IMR-90 (cell line): ENCODE measurements at regions not wholly inside any gene's neighbourhood (a gene's known extent, or its start where the extent isn't known, plus 50 kb on each side); places are given as distances from the start of the nearest gene placed in this dataset.

Source experiments
- ATAC-seq: fragments of 200-7000 bp; cut with Tn5 transposase; 2 replicates; pipeline ENCODE4 v1.9.1; 2020; ENCODE audit warnings: low read depth, mild to moderate bottlenecking, moderate library complexity
- BruUV-seq: library from RNA; stranded (reverse); fragments of 400-500 nt; replicated peaks from 2 replicates; lab custom pipeline; 2021; lab: Mats Ljungman, UMichigan
- CTCF ChIA-PET: fragments of 300-600 bp; formaldehyde crosslinking; extraction: SDS; loops from one replicate; lab custom pipeline; 2021; ENCODE audit warnings: antibody characterized with exemption; lab: Yijun Ruan, JAX
- POLR2A ChIA-PET: fragments of 300-600 bp; sonication (Branson Sonifier 250); formaldehyde crosslinking; loops from one replicate; lab custom pipeline; 2022; ENCODE audit warnings: antibody characterized with exemption; ENCODE audit not compliant: unreplicated experiment; lab: Charles Lee
- DNase-seq: peaks from one replicate; pipeline ENCODE4 v3.0.0; 2013
- H2AFZ ChIP-seq: replicated peaks from 2 replicates; pipeline ENCODE3; 2013; ENCODE audit warnings: low read length, mild to moderate bottlenecking; ENCODE audit not compliant: poor library complexity
- H2AK5ac ChIP-seq: 2 replicates; pipeline ENCODE4 v1.6.1; 2013; ENCODE audit warnings: low read depth, low read length, inconsistent platforms
- H2AK9ac ChIP-seq: replicated peaks from 2 replicates; pipeline ENCODE3; 2013; ENCODE audit warnings: mild to moderate bottlenecking, low read depth, low read length, moderate library complexity; ENCODE audit not compliant: poor library complexity
- H2BK120ac ChIP-seq: 2 replicates; pipeline ENCODE4 v1.6.1; 2013; ENCODE audit warnings: low read depth, low read length, inconsistent platforms
- H2BK15ac ChIP-seq: 3 replicates; pipeline ENCODE4 v1.6.1; 2013; ENCODE audit warnings: low read depth, low read length, inconsistent platforms
- H2BK20ac ChIP-seq: 2 replicates; pipeline ENCODE4 v1.6.1; 2013; ENCODE audit warnings: low read depth, mild to moderate bottlenecking, inconsistent platforms, low read length, moderate library complexity
- H2BK5ac ChIP-seq: 2 replicates; pipeline ENCODE4 v1.6.1; 2013; ENCODE audit warnings: mild to moderate bottlenecking, low read depth, low read length, inconsistent platforms; ENCODE audit not compliant: poor library complexity, severe bottlenecking
- H3K14ac ChIP-seq: replicated peaks from 2 replicates; pipeline ENCODE4 v1.6.1; 2013; ENCODE audit warnings: low read depth, low read length, inconsistent platforms
- H3K18ac ChIP-seq: 2 replicates; pipeline ENCODE4 v1.6.1; 2013; ENCODE audit warnings: low read depth, low read length, control low read depth
- H3K23ac ChIP-seq: 2 replicates; pipeline ENCODE4 v1.6.1; 2013; ENCODE audit warnings: low read depth, low read length, inconsistent platforms
- H3K27ac ChIP-seq: 2 replicates; pipeline ENCODE4 v1.5.1; 2013; ENCODE audit warnings: mild to moderate bottlenecking, control low read depth, low read length; ENCODE audit not compliant: insufficient read depth
- H3K27me3 ChIP-seq: 2 replicates; pipeline ENCODE4 v1.6.1; 2013; ENCODE audit warnings: low read length; ENCODE audit not compliant: control insufficient read depth, insufficient read depth
- H3K36me3 ChIP-seq: 2 replicates; pipeline ENCODE4 v1.6.1; 2013; ENCODE audit warnings: low read length, mixed read lengths; ENCODE audit not compliant: control insufficient read depth, insufficient read depth
- H3K4ac ChIP-seq: 2 replicates; pipeline ENCODE4 v1.6.1; 2013; ENCODE audit warnings: low read depth, low read length, inconsistent platforms
- H3K4me1 ChIP-seq: 2 replicates; pipeline ENCODE4 v1.6.1; 2013; ENCODE audit warnings: low read length, mixed read lengths; ENCODE audit not compliant: control insufficient read depth, insufficient read depth
- H3K4me2 ChIP-seq: 2 replicates; pipeline ENCODE4 v1.6.1; 2013; ENCODE audit warnings: low read depth, mild to moderate bottlenecking, control low read depth, low read length, moderate library complexity
- H3K4me3 ChIP-seq: 2 replicates; pipeline ENCODE4 v1.5.1; 2013; ENCODE audit warnings: low read depth, mild to moderate bottlenecking, control low read depth, low read length, moderate library complexity; ENCODE audit not compliant: insufficient read depth
- H3K56ac ChIP-seq: 2 replicates; pipeline ENCODE4 v1.6.1; 2013; ENCODE audit warnings: low read length, inconsistent platforms; ENCODE audit not compliant: insufficient read depth; ENCODE audit errors: extremely low read depth
- H3K79me1 ChIP-seq, 2 experiments: 2 replicates each; pipeline ENCODE4 v1.6.1; 2013; ENCODE audit warnings: low read length in 2 of 2, inconsistent platforms in 1 of 2, low read depth in 1 of 2
- H3K9ac ChIP-seq: 2 replicates; pipeline ENCODE4 v1.6.1; 2013; ENCODE audit warnings: low read depth, low read length, control low read depth
- H3K9me1 ChIP-seq: 2 replicates; pipeline ENCODE4 v1.6.1; 2013; ENCODE audit warnings: low read length, inconsistent platforms; ENCODE audit not compliant: insufficient read depth
- H3K9me3 ChIP-seq: 2 replicates; pipeline ENCODE4 v1.6.1; 2013; ENCODE audit warnings: low read length; ENCODE audit not compliant: control insufficient read depth, insufficient read depth
- H4K20me1 ChIP-seq: 2 replicates; pipeline ENCODE4 v1.6.1; 2013; ENCODE audit warnings: low read length, inconsistent platforms; ENCODE audit not compliant: insufficient read depth
- H4K5ac ChIP-seq: 2 replicates; pipeline ENCODE4 v1.6.1; 2013; ENCODE audit warnings: mild to moderate bottlenecking, low read depth, low read length, control low read depth
- H4K8ac ChIP-seq, 2 experiments: 2 replicates each; pipeline ENCODE4 v1.6.1; 2013; ENCODE audit warnings: low read depth in 2 of 2, low read length in 2 of 2, control low read depth in 1 of 2, inconsistent platforms in 1 of 2
- H4K91ac ChIP-seq: 2 replicates; pipeline ENCODE4 v1.6.1; 2013; ENCODE audit warnings: low read depth, low read length, inconsistent platforms; ENCODE audit not compliant: insufficient read depth
- BHLHE40 ChIP-seq: fragments of 150-350 bp; IDR thresholded peaks from 2 replicates; pipeline ENCODE4 v1.6.1; 2016; ENCODE audit warnings: mild to moderate bottlenecking, low read depth, low read length
- CEBPB ChIP-seq: IDR thresholded peaks from 2 replicates; pipeline ENCODE4 v1.6.1; 2012; ENCODE audit warnings: low read depth, low read length, improper control_type of control experiment
- CHD1 ChIP-seq: IDR thresholded peaks from 2 replicates; pipeline ENCODE4 v1.6.1; 2012; ENCODE audit warnings: low read depth, low read length, improper control_type of control experiment
- FOS ChIP-seq: fragments of 150-350 bp; IDR thresholded peaks from 2 replicates; pipeline ENCODE4 v1.6.1; 2016; ENCODE audit warnings: low read depth, low read length
- MAFK ChIP-seq: IDR thresholded peaks from 2 replicates; pipeline ENCODE4 v1.6.1; 2012; ENCODE audit warnings: low read depth, low read length, improper control_type of control experiment
- MAZ ChIP-seq: IDR thresholded peaks from 2 replicates; pipeline ENCODE4 v1.6.1; 2012; ENCODE audit warnings: low read depth, mild to moderate bottlenecking, low read length, improper control_type of control experiment, moderate library complexity, borderline replicate concordance
- MXI1 ChIP-seq: IDR thresholded peaks from 2 replicates; pipeline ENCODE4 v1.6.1; 2012; ENCODE audit warnings: low read depth, mild to moderate bottlenecking, low read length, moderate library complexity, borderline replicate concordance
- NFE2L2 ChIP-seq: fragments of 150-350 bp; IDR thresholded peaks from 2 replicates; pipeline ENCODE4 v1.6.1; 2016; ENCODE audit warnings: low read depth, mild to moderate bottlenecking, low read length
- POLR2A ChIP-seq: IDR thresholded peaks from 2 replicates; pipeline ENCODE4 v1.6.1; 2012; ENCODE audit warnings: mild to moderate bottlenecking, low read depth, low read length
- RAD21 ChIP-seq: IDR thresholded peaks from 2 replicates; pipeline ENCODE4 v1.6.1; 2012; ENCODE audit warnings: low read length, improper control_type of control experiment
- RCOR1 ChIP-seq: IDR thresholded peaks from 2 replicates; pipeline ENCODE4 v1.6.1; 2012; ENCODE audit warnings: mild to moderate bottlenecking, low read length, improper control_type of control experiment; ENCODE audit not compliant: insufficient replicate concordance
- RFX5 ChIP-seq: IDR thresholded peaks from 2 replicates; pipeline ENCODE4 v1.8.0; 2012; ENCODE audit warnings: low read depth, mild to moderate bottlenecking, low read length, moderate library complexity
- SMC3 ChIP-seq: fragments of 150-350 bp; IDR thresholded peaks from 2 replicates; pipeline ENCODE4 v1.6.1; 2016; ENCODE audit warnings: low read depth, mild to moderate bottlenecking, antibody characterized with exemption, low read length, moderate library complexity
- WGBS, 2 experiments: methylation state at CpG; one replicate each; pipeline versions ENCODE4 v1.1.5 to v1.1.7; 2013; ENCODE audit warnings: missing lambda C conversion rate in 2 of 2; ENCODE audit not compliant: insufficient read length in 1 of 2; ENCODE audit errors: extremely low coverage in 2 of 2; 5-methylcytosine and 5-hydroxymethylcytosine counted together
- dilution Hi-C: fragments of 300-500 bp; cut with HindIII; formaldehyde crosslinking; loops from one replicate; pipeline ENCODE4 v1.14.3; 2018; ENCODE audit warnings: low sequenced_read_pairs; ENCODE audit not compliant: unreplicated experiment
- in situ Hi-C: fragments of 300-500 bp; cut with MboI; formaldehyde crosslinking; loops from 3 replicates; pipeline ENCODE4 v1.14.3; 2019; ENCODE audit warnings: low sequenced_read_pairs, inconsistent platforms, mixed read lengths
- intact Hi-C: fragments of 100-400 bp; cut with micrococcal nuclease; formaldehyde crosslinking; loops from 2 replicates; pipeline ENCODE4 v1.10.0; 2022
- TF ChIP-seq, protein P1 (sequence below): conservative IDR thresholded peaks from 2 replicates; pipeline ENCODE4 v1.5.1; 2012; ENCODE audit warnings: mild to moderate bottlenecking, low read depth, low read length, improper control_type of control experiment
- TF ChIP-seq, protein P2 (sequence below): fragments of 150-350 bp; IDR thresholded peaks from 2 replicates; pipeline ENCODE4 v1.6.1; 2016; ENCODE audit warnings: low read depth, mild to moderate bottlenecking, low read length, moderate library complexity, borderline replicate concordance
- TF ChIP-seq, protein P3 (sequence below): fragments of 150-350 bp; IDR thresholded peaks from 2 replicates; pipeline ENCODE4 v1.6.1; 2017; ENCODE audit warnings: mild to moderate bottlenecking, antibody characterized with exemption, low read length, low read depth

DNA sequence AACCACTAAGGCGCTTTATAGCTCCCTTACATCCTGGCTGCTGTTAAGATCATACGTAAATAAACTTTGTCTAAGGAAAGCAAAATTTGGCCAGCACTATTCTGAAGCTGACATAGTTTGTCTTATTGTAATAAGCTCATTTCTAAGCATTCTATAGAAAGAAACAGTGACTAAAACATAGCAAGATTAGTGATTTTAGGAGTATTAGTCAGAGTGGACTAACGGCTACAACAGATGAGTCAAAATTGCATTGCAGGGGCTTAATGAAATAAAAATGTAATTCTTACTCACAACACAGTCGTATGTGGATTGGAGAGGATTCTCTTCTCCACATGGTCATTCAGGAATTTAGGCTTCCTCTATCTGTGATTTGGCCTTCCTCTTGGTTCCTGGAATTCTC is 347.6 kb downstream of the GADD45G start:
- no peak overlapping the region for H3K56ac ChIP-seq
- H3K4me2 ChIP-seq = no peak overlapping the region
- in situ Hi-C loops = no loop called here
- H2BK20ac ChIP-seq = no peak overlapping the region
- no peaks in the 10 kb centered on the region for H3K27me3 ChIP-seq
- ChIA-PET POLR2A (no interaction called here), CTCF (no interaction called here)
- 0 out of 2 replicates have a peak, but pooled peaks cover 2% of the 10 kb centered on the region for H3K9me3 ChIP-seq
- WGBS, 2 experiments = no CpG with 5 or more reads among the region's 4 CpGs
- dilution Hi-C loops = no loop called here
- no peak overlapping the region for H2BK5ac ChIP-seq
- H2BK120ac ChIP-seq = no peak overlapping the region
- H3K4me3 ChIP-seq = no peak overlapping the region
- H3K4ac ChIP-seq = no peak overlapping the region
- no peak overlapping the region for H3K27ac ChIP-seq
- ATAC-seq (peak; percentile 72), DNase-seq (peak; percentile 75)
- BruUV-seq = no TSS peak
- H2AK5ac ChIP-seq = no peak overlapping the region
- H3K36me3 ChIP-seq = no peaks in the 10 kb centered on the region
- no peaks in the 10 kb centered on the region for H4K20me1 ChIP-seq
- intact Hi-C loops = no loop called here
- H4K8ac ChIP-seq = no peak overlapping the region
- no peak overlapping the region for H3K14ac ChIP-seq
- TF ChIP-seq BHLHE40 (no peak), NFE2L2 (no peak), MAZ (no peak), RAD21 (no peak), SMC3 (no peak), CHD1 (no peak), MAFK (no peak), MXI1 (no peak), RCOR1 (no peak), POLR2A (no peak), RFX5 (no peak), FOS (no peak), CEBPB (no peak)
- TF ChIP-seq, protein P1, sequence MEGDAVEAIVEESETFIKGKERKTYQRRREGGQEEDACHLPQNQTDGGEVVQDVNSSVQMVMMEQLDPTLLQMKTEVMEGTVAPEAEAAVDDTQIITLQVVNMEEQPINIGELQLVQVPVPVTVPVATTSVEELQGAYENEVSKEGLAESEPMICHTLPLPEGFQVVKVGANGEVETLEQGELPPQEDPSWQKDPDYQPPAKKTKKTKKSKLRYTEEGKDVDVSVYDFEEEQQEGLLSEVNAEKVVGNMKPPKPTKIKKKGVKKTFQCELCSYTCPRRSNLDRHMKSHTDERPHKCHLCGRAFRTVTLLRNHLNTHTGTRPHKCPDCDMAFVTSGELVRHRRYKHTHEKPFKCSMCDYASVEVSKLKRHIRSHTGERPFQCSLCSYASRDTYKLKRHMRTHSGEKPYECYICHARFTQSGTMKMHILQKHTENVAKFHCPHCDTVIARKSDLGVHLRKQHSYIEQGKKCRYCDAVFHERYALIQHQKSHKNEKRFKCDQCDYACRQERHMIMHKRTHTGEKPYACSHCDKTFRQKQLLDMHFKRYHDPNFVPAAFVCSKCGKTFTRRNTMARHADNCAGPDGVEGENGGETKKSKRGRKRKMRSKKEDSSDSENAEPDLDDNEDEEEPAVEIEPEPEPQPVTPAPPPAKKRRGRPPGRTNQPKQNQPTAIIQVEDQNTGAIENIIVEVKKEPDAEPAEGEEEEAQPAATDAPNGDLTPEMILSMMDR = no peak
- TF ChIP-seq, protein P2, sequence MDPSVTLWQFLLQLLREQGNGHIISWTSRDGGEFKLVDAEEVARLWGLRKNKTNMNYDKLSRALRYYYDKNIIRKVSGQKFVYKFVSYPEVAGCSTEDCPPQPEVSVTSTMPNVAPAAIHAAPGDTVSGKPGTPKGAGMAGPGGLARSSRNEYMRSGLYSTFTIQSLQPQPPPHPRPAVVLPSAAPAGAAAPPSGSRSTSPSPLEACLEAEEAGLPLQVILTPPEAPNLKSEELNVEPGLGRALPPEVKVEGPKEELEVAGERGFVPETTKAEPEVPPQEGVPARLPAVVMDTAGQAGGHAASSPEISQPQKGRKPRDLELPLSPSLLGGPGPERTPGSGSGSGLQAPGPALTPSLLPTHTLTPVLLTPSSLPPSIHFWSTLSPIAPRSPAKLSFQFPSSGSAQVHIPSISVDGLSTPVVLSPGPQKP = no peak
- TF ChIP-seq, protein P3, sequence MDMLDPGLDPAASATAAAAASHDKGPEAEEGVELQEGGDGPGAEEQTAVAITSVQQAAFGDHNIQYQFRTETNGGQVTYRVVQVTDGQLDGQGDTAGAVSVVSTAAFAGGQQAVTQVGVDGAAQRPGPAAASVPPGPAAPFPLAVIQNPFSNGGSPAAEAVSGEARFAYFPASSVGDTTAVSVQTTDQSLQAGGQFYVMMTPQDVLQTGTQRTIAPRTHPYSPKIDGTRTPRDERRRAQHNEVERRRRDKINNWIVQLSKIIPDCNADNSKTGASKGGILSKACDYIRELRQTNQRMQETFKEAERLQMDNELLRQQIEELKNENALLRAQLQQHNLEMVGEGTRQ = no peak
- H2AK9ac ChIP-seq = no peak overlapping the region
- no peak overlapping the region for H2BK15ac ChIP-seq
- H3K9ac ChIP-seq = no peak overlapping the region
- no peak overlapping the region for H3K18ac ChIP-seq
- H3K4me1 ChIP-seq = no peaks in the 10 kb centered on the region; the same call in 1 of the 2 replicates
- no peak overlapping the region for H2AFZ ChIP-seq
- H3K23ac ChIP-seq = no peak overlapping the region
- no peak overlapping the region for H4K5ac ChIP-seq
- no peaks in the 10 kb centered on the region for H3K9me1 ChIP-seq
- H3K79me1 ChIP-seq = no peaks in the 10 kb centered on the region
- H4K91ac ChIP-seq = no peak overlapping the region; the same call in 1 of the 2 replicates
